OCI-LY7 (cell line): ENCODE measurements at regions not wholly inside any gene's neighbourhood (a gene's known extent, or its start where the extent isn't known, plus 50 kb on each side); places are given as distances from the start of the nearest gene placed in this dataset.

ENCODE experiments used
- EZH2phosphoT487 ChIP-seq: fragments of 200-600 bp; sonication (generic); IDR thresholded peaks from 2 replicates; pipeline ENCODE4 v1.6.1; 2018; ENCODE audit warnings: low read depth, borderline replicate concordance, mild to moderate bottlenecking, mixed run types, antibody characterized with exemption, low read length, moderate library complexity, mixed read lengths
- TF ChIP-seq, protein P1 (sequence below): fragments of 200-600 bp; sonication (generic); conservative IDR thresholded peaks from 2 replicates; pipeline ENCODE4 v1.5.1; 2014; ENCODE audit warnings: mild to moderate bottlenecking, antibody characterized with exemption, low read length, moderate library complexity, mixed read lengths

DNA sequence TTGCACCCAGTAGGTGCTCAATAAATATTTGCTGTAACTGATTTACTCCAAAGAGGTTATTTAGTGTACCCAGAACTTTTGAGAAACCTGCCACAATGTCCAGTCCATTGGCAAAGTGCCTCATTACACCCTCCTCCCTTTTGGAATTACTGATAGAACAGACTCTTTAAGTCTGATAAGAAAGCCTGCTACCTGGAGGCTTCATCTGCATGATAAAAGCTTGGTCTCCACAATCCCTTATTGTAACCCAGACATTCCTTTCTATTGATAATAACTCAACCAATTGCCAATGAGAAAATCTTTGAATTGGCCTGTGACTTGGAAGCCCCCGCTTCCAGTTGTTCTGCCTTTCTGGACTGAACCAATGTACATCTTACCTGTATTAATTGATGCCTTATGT lies 127.0 kb upstream of the FOXN2 start:
- TF ChIP-seq, protein P1, sequence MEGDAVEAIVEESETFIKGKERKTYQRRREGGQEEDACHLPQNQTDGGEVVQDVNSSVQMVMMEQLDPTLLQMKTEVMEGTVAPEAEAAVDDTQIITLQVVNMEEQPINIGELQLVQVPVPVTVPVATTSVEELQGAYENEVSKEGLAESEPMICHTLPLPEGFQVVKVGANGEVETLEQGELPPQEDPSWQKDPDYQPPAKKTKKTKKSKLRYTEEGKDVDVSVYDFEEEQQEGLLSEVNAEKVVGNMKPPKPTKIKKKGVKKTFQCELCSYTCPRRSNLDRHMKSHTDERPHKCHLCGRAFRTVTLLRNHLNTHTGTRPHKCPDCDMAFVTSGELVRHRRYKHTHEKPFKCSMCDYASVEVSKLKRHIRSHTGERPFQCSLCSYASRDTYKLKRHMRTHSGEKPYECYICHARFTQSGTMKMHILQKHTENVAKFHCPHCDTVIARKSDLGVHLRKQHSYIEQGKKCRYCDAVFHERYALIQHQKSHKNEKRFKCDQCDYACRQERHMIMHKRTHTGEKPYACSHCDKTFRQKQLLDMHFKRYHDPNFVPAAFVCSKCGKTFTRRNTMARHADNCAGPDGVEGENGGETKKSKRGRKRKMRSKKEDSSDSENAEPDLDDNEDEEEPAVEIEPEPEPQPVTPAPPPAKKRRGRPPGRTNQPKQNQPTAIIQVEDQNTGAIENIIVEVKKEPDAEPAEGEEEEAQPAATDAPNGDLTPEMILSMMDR, result no peak
- TF ChIP-seq EZH2phosphoT487, result no peak
